ENCODE measurements at regions not wholly inside any gene's neighbourhood (a gene's known extent, or its start where the extent isn't known, plus 50 kb on each side); places are given as distances from the start of the nearest gene placed in this dataset.

GRCh38 chr6:159118924-159119323, 50.3 kb upstream of the FNDC1 start:
- no peak for TF ChIP-seq CTCF (IDR thresholded peaks at IDR 0.05)
- TF ChIP-seq TCF7L2 (IDR thresholded peaks at IDR 0.05; ENCODE audit: low read depth, low read length), result no peak
